ENCODE measurements at regions not wholly inside any gene's neighbourhood (a gene's known extent, or its start where the extent isn't known, plus 50 kb on each side); places are given as distances from the start of the nearest gene placed in this dataset.

GRCh38 chr2:105977807-105978206, 216.3 kb downstream of the UXS1 start:
- Histone ChIP-seq H3K36me3 (ENCODE audit: insufficient read depth, low read length) (no peaks in the 10 kb centered on the region), H3K27me3 (ENCODE audit: insufficient read depth, low read depth, low read length) (no peaks in the 10 kb centered on the region), H3K9me2 (ENCODE audit: insufficient read depth, low read length) (no peaks in the 10 kb centered on the region), H3K4me3 (ENCODE audit: low read length) (no peak overlapping the region), H4K20me1 (ENCODE audit: insufficient read depth) (no peaks in the 10 kb centered on the region), H3K27ac (ENCODE audit: low read length) (no peak overlapping the region), H3K79me2 (replicated peaks; ENCODE audit: insufficient read depth, low read length) (no peaks in the 10 kb centered on the region), H3F3A (ENCODE audit: insufficient read depth, low read length, poor library complexity, severe bottlenecking) (no peaks in the 10 kb centered on the region), H3K4me2 (ENCODE audit: low read length) (no peak overlapping the region), H3K9me3 (ENCODE audit: low read length) (no peaks in the 10 kb centered on the region), H2AFZ (ENCODE audit: low read depth, low read length) (no peak overlapping the region), H3K9ac (ENCODE audit: low read length) (no peak overlapping the region)
- TF ChIP-seq TAF1 (IDR thresholded peaks at IDR 0.05; ENCODE audit: low read depth) (no peak), EP300 (conservative IDR thresholded peaks at IDR 0.05; ENCODE audit: poor library complexity, severe bottlenecking) (no peak), EZH2 (IDR thresholded peaks at IDR 0.05; ENCODE audit: borderline replicate concordance, insufficient read depth, low read length, poor library complexity, severe bottlenecking) (no peak), POLR2AphosphoS5 (IDR thresholded peaks at IDR 0.05) (no peak)

DNA sequence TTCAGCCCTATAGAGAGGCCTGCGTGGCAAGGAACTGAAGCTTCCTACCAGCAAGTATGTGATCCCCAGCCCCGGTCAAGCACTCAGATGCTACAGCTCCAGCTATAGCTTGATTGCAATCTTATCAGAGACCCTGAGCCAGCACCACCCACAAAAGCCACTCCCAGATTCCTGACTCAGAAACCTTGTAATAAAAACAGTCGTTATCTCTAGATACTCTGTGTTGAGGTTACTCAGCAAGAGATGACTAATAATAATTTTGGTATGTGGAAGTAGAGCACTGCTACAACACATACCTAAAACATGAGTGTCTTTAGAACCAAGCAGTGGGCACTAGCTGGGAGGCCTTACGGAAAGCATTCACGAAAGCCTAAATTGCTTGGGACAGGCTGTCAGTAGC, 216.9 kb downstream of the UXS1 start:
- Histone ChIP-seq H4K20me1 (ENCODE audit: insufficient read depth) (no peaks in the 10 kb centered on the region), H3K36me3 (ENCODE audit: insufficient read depth, low read length) (no peaks in the 10 kb centered on the region), H3K4me2 (ENCODE audit: low read length) (no peak overlapping the region), H3K9ac (ENCODE audit: low read length) (no peak overlapping the region), H3K27me3 (ENCODE audit: insufficient read depth, low read depth, low read length) (no peaks in the 10 kb centered on the region), H3K9me2 (ENCODE audit: insufficient read depth, low read length) (no peaks in the 10 kb centered on the region), H3F3A (ENCODE audit: insufficient read depth, low read length, poor library complexity, severe bottlenecking) (no peaks in the 10 kb centered on the region), H2AFZ (ENCODE audit: low read depth, low read length) (no peak overlapping the region), H3K27ac (ENCODE audit: low read length) (no peak overlapping the region), H3K9me3 (ENCODE audit: low read length) (no peaks in the 10 kb centered on the region), H3K4me3 (ENCODE audit: low read length) (no peak overlapping the region), H3K79me2 (replicated peaks; ENCODE audit: insufficient read depth, low read length) (no peaks in the 10 kb centered on the region)
- TF ChIP-seq EZH2 (IDR thresholded peaks at IDR 0.05; ENCODE audit: borderline replicate concordance, insufficient read depth, low read length, poor library complexity, severe bottlenecking) (no peak), SMC3 (conservative IDR thresholded peaks at IDR 0.05; ENCODE audit: poor library complexity) (no peak), REST (IDR thresholded peaks at IDR 0.05; ENCODE audit: borderline replicate concordance) (no peak), CTCF (IDR thresholded peaks at IDR 0.05; ENCODE audit: poor library complexity, severe bottlenecking) (no peak), TAF1 (IDR thresholded peaks at IDR 0.05; ENCODE audit: low read depth) (no peak), POLR2AphosphoS5 (IDR thresholded peaks at IDR 0.05) (no peak), RAD21 (conservative IDR thresholded peaks at IDR 0.05) (no peak), EP300 (conservative IDR thresholded peaks at IDR 0.05; ENCODE audit: poor library complexity, severe bottlenecking) (no peak), MXI1 (conservative IDR thresholded peaks at IDR 0.05; ENCODE audit: poor library complexity, severe bottlenecking) (no peak)

DNA sequence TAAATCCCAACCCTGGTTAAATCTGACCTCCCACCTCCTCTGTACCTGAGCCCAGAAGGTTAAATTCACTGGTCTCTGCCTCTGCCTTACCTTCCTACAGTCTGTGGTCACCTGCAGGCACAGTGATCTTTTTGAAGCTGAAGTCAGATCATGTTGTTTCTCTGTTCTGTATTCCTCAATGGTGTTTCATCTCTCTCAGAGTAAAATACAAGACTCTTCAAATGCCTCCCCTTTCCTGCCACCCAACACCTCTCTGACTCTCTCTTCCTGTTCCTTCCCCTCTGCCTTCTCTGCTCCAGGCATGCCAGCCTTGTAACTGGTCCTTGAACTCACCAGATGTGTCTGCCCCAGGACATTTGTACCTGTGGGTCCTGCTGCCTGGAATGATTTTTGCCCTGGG, 219.3 kb downstream of the UXS1 start:
- Histone ChIP-seq H3K4me3 (ENCODE audit: low read length) (no peak overlapping the region), H3K27ac (ENCODE audit: low read length) (no peak overlapping the region), H2AFZ (ENCODE audit: low read depth, low read length) (no peak overlapping the region), H3K4me2 (ENCODE audit: low read length) (no peak overlapping the region), H3K36me3 (ENCODE audit: insufficient read depth, low read length) (no peaks in the 10 kb centered on the region), H3K9me3 (ENCODE audit: low read length) (no peaks in the 10 kb centered on the region), H3K9ac (ENCODE audit: low read length) (no peak overlapping the region), H4K20me1 (ENCODE audit: insufficient read depth) (no peaks in the 10 kb centered on the region), H3F3A (ENCODE audit: insufficient read depth, low read length, poor library complexity, severe bottlenecking) (no peaks in the 10 kb centered on the region), H3K27me3 (ENCODE audit: insufficient read depth, low read depth, low read length) (no peaks in the 10 kb centered on the region), H3K79me2 (replicated peaks; ENCODE audit: insufficient read depth, low read length) (no peaks in the 10 kb centered on the region), H3K9me2 (ENCODE audit: insufficient read depth, low read length) (no peaks in the 10 kb centered on the region)
- TF ChIP-seq REST (IDR thresholded peaks at IDR 0.05; ENCODE audit: borderline replicate concordance): no peak
- TF ChIP-seq POLR2AphosphoS5 (IDR thresholded peaks at IDR 0.05): no peak
- TF ChIP-seq CTCF (IDR thresholded peaks at IDR 0.05; ENCODE audit: poor library complexity, severe bottlenecking): no peak
- TF ChIP-seq RAD21 (conservative IDR thresholded peaks at IDR 0.05): no peak
- no peak for TF ChIP-seq MXI1 (conservative IDR thresholded peaks at IDR 0.05; ENCODE audit: poor library complexity, severe bottlenecking)

Data from neural cell (in vitro differentiated cells).